ENCODE measurements at regions not wholly inside any gene's neighbourhood (a gene's known extent, or its start where the extent isn't known, plus 50 kb on each side); places are given as distances from the start of the nearest gene placed in this dataset.

DNA sequence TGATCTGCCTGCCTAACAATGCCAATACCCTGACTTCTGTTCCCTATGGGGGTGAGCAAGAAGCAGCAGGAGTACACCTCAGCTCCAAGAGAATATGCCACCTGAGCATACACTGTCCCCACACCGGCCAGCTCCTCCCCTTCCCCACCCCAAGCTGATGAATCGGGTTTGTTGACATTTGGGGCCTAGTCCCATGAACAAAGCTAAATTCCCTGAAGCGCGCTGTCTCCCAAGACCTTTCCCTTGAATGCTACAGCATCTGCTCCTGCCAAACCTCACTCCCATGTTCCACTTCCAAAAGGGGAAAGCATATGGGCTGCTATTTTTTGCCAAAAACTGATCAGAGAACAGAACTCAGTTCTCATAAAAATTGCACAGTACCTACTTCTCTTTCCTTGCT, 220.4 kb upstream of the CAMK1G start:
- TF ChIP-seq, protein P1, sequence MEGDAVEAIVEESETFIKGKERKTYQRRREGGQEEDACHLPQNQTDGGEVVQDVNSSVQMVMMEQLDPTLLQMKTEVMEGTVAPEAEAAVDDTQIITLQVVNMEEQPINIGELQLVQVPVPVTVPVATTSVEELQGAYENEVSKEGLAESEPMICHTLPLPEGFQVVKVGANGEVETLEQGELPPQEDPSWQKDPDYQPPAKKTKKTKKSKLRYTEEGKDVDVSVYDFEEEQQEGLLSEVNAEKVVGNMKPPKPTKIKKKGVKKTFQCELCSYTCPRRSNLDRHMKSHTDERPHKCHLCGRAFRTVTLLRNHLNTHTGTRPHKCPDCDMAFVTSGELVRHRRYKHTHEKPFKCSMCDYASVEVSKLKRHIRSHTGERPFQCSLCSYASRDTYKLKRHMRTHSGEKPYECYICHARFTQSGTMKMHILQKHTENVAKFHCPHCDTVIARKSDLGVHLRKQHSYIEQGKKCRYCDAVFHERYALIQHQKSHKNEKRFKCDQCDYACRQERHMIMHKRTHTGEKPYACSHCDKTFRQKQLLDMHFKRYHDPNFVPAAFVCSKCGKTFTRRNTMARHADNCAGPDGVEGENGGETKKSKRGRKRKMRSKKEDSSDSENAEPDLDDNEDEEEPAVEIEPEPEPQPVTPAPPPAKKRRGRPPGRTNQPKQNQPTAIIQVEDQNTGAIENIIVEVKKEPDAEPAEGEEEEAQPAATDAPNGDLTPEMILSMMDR (conservative IDR thresholded peaks at IDR 0.05; ENCODE audit: low read depth, low read length) = no peak
- no peak for DNase-seq (ENCODE audit: low read depth)
- H3K4me3 ChIP-seq (ENCODE audit: low read depth, low read length) = no peak overlapping the region

DNA sequence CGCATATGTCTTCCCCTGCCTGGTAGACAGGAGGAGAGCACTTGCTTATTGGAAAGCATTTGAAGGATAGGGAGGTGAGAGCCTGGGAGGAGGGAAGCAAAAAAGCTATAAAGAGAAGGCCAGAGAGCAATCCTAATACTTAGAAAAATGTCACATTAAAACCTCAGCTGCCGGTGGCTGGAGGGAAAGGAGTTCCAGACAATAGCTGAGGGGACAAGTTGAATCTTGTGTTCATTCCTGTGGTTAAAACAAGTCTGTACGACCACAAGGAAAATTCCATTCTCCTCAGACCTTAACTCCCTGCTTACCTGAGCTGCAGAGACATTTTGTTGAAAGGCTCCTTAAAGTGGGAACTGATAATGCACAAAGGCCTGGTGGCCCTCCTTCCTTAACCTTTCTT, 218.8 kb upstream of the CAMK1G start:
- TF ChIP-seq, protein P1 (conservative IDR thresholded peaks at IDR 0.05; ENCODE audit: low read depth, low read length) = no peak
- no peak for DNase-seq (ENCODE audit: low read depth)
- no peak overlapping the region for H3K4me3 ChIP-seq (ENCODE audit: low read depth, low read length)

DNA sequence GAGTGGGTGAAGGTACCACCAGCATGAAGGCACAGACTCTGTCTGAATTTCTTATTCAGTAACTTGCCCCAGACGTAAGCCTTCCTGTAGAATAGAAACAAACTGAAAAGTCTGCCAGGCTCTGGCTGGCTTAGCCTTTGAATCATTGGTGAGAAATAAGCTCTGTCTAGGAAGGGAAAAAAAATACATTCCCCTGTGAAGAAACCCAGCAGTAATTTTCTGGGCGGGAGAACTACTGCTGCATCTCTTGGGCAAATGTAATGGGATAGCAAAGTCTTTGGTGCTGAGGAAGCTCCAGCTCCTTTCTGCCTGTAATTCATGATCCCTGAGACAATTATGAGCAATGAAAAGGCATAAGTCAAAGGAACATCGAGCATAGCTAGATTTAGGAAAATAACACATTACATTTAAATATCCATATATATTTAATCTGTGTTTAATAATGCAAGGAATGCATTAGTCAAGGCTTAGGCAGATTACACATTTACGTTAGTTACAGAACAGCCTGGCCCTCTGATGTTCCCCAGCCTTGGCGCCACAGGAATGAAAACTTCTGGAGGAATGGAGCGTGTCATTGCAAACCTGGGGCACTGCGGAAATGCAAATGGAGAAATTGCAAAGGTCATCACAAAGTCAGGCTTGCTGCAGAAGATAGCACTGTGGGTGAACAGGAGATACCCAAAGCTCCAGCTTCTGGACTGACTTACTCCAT, 216.3 kb upstream of the CAMK1G start:
- no peak overlapping the region for H3K4me3 ChIP-seq (ENCODE audit: low read depth, low read length)
- DNase-seq (ENCODE audit: low read depth) = no peak
- TF ChIP-seq, protein P1 (conservative IDR thresholded peaks at IDR 0.05; ENCODE audit: low read depth, low read length) = no peak

DNA sequence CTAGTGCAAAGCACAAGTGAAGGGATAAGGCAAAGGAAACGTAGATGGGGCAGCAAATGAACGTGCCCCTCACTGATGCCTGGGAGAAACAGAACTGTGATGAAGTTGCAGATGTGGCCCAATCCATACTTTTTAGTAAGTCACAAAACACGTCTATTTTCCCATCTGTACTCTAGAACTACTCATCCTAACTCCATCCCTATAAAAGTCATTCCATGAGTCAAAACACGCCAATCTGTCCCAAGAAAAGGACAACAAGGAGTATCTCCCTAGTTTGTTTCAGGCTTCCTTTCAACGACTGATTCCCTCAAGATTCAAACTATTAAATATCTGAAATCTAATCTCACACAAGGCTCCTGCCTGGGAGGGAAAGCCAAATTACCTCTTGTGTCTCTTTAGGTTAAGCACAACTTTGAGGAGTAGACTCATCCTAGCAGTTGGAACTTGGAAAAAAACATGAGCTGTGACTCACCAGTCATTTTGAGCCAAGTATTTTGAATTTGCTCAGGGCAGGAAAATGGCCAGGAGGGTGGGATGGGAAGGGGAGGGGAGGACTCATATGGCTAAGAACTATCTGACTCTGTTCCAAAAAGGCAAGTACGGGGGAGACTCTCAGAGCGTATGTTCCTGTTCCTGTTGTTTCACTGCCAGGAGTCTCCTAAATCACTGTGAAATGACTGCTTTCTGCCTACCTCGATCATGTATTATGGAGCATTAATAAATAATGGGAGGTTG, 214.5 kb upstream of the CAMK1G start:
- TF ChIP-seq, protein P1 (conservative IDR thresholded peaks at IDR 0.05; ENCODE audit: low read depth, low read length) = no peak
- DNase-seq (ENCODE audit: low read depth) = no peak
- no peak overlapping the region for H3K4me3 ChIP-seq (ENCODE audit: low read depth, low read length)

DNA sequence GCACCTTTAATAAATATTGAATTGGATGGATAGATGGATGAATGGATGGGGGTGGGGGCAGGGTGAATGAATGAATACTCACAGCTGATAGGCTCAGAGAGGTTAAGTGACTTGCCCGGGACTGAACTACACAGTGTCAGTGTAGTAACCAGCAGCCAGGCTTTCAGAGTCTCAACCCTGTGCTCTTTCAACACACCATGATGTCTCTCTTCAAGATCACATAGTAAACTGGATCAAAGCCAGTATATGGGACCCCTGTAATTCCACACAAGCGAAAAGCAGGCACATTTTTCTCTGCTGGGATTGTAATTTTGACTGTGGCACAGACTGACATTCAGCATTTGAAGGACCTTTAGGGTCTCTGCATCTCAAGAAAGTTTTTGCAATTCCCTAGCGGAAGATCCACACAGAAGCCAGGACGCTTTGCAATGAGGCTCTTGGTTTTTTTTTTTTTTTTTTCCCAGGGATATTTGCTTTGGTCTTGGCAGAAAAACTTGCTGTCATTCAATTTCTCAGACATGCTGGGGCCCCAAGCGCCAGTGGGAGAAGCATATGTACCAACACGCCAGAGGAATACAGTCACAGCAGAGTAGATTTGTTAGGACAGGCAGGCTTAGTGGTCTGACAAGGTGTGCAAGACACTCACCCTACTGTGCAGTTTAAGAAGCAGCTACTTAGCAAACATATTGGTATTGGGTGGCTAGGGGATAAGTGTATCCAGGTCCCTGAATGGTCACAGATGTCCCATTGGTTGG, 213.1 kb upstream of the CAMK1G start:
- no peak overlapping the region for H3K4me3 ChIP-seq (ENCODE audit: low read depth, low read length)
- no peak for DNase-seq (ENCODE audit: low read depth)
- TF ChIP-seq, protein P1 (conservative IDR thresholded peaks at IDR 0.05; ENCODE audit: low read depth, low read length) = no peak

DNA sequence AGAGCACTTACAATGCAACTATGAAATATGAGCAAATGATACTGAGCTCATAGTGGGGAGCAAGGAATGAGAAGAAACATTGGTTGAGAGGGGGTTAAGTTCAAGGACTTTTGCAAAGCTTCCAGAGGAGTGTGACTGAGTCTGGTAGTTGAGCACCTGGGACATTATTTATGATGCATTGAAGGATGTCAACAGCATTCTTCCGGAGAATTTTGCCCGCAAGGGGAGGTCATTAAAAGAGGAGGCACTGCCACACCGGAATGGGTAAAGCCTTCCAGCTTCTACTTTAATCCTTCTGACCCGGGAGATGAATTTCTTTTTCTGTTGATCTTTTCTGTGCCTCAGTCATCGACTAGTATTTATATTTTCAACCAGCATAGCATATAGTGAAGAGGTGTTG, 208.4 kb upstream of the CAMK1G start:
- no peak for DNase-seq (ENCODE audit: low read depth)
- TF ChIP-seq, protein P1 (conservative IDR thresholded peaks at IDR 0.05; ENCODE audit: low read depth, low read length) = no peak
- no peak overlapping the region for H3K4me3 ChIP-seq (ENCODE audit: low read depth, low read length)
